ENCODE measurements at regions not wholly inside any gene's neighbourhood (a gene's known extent, or its start where the extent isn't known, plus 50 kb on each side); places are given as distances from the start of the nearest gene placed in this dataset.

GRCh38 chr20:23249541-23249940 lies 101.0 kb upstream of the NXT1 start:
- no peak overlapping the region for H3K4me3 ChIP-seq
- POLR2A ChIA-PET = no interaction called here
- WGBS (ENCODE audit: insufficient coverage, insufficient replicate concordance, low lambda C conversion rate, missing lambda C conversion rate) = 50% methylated on average over 4 of the region's 4 CpGs
- H3K79me2 ChIP-seq (ENCODE audit: control insufficient read depth, insufficient read depth, low read length) = no peaks in the 10 kb centered on the region
- H3K4me1 ChIP-seq (ENCODE audit: control insufficient read depth, insufficient read depth, low read length) = peaks cover 24% of the 10 kb centered on the region
- H3K9ac ChIP-seq (ENCODE audit: control insufficient read depth, insufficient read depth, low read length) = no peak overlapping the region
- no peak overlapping the region for H2AFZ ChIP-seq (ENCODE audit: control insufficient read depth, low read depth, low read length)
- CTCF ChIA-PET = no interaction called here
- H3K36me3 ChIP-seq (ENCODE audit: control insufficient read depth in 2 of 2, insufficient read depth in 2 of 2, low read length in 1 of 2) = no peaks in the 10 kb centered on the region
- no TSS peak for BruUV-seq (replicated peaks)
- ATAC-seq = no peak
- in situ Hi-C loops (cut with MboI) (loop anchor here (10.0 to 25.0 kb wide), 2 partner anchors 555 to 912 kb away; no protein-coding TSS in a partner anchor), intact Hi-C loops (cut with micrococcal nuclease; ENCODE audit: unreplicated experiment) (no loop called here)
- no peak overlapping the region for H3K27ac ChIP-seq (ENCODE audit: control insufficient read depth, insufficient read depth)
- RAD21 ChIA-PET (ENCODE audit: unreplicated experiment) = no interaction called here
- no peaks in the 10 kb centered on the region for H3K9me3 ChIP-seq (replicated peaks; ENCODE audit: control insufficient read depth, insufficient read depth, low read length)
- FAIRE-seq = no peak
- SMC1A ChIA-PET (ENCODE audit: uncharacterized antibody, unreplicated experiment) = no interaction called here
- no peak overlapping the region for H3K4me2 ChIP-seq (ENCODE audit: control insufficient read depth, insufficient read depth)
- no peak for TF ChIP-seq ZNF384 (IDR thresholded peaks at IDR 0.05; ENCODE audit: borderline replicate concordance, low read depth, low read length)
- TF ChIP-seq RELA (IDR thresholded peaks at IDR 0.05; ENCODE audit: borderline replicate concordance, partially characterized antibody) = no peak
- no peak for TF ChIP-seq CHD4 (IDR thresholded peaks at IDR 0.05)
- no peak for TF ChIP-seq ZBTB4 (CRISPR knock-in tag; IDR thresholded peaks at IDR 0.05)
- no peak for TF ChIP-seq ASH2L (IDR thresholded peaks at IDR 0.05; ENCODE audit: borderline replicate concordance, low read depth)
- no peak for TF ChIP-seq MEF2A (IDR thresholded peaks at IDR 0.05; ENCODE audit: insufficient read depth, low read depth, low read length)
- no peak for TF ChIP-seq CHD1 (IDR thresholded peaks at IDR 0.05; ENCODE audit: low read depth, low read length)
- TF ChIP-seq NR2C2 (IDR thresholded peaks at IDR 0.05; ENCODE audit: borderline replicate concordance, control insufficient read depth, insufficient read length, low read depth) = no peak
- no peak for TF ChIP-seq KAT2A (conservative IDR thresholded peaks at IDR 0.05; ENCODE audit: control insufficient read depth, low read depth, low read length)
- no peak for TF ChIP-seq RB1 (IDR thresholded peaks at IDR 0.05; ENCODE audit: borderline replicate concordance)
- TF ChIP-seq MXI1 (IDR thresholded peaks at IDR 0.05; ENCODE audit: low read depth, low read length) = no peak
- no peak for TF ChIP-seq LARP7 (IDR thresholded peaks at IDR 0.05)
- no peak for TF ChIP-seq HSF1 (IDR thresholded peaks at IDR 0.05; ENCODE audit: low read depth, low read length)
- no peak for TF ChIP-seq CREB1 (IDR thresholded peaks at IDR 0.05; ENCODE audit: low read depth)
- TF ChIP-seq ZNF592 (IDR thresholded peaks at IDR 0.05) = no peak
- TF ChIP-seq YY1 (IDR thresholded peaks at IDR 0.05; ENCODE audit: low read depth, low read length) = no peak
- H3K27me3 ChIP-seq (replicated peaks in 1 of 2; ENCODE audit: control insufficient read depth in 2 of 2, insufficient read depth in 2 of 2, low read length in 1 of 2) = no peaks in the 10 kb centered on the region
- H4K20me1 ChIP-seq (ENCODE audit: control insufficient read depth, insufficient read depth) = no peaks in the 10 kb centered on the region
- DNase-seq (ENCODE audit: low read depth, low spot score) = no peak

Measured in GM12878 (cell line).